Right forelimb (tissue), 1 donor: ENCODE measurements at regions not wholly inside any gene's neighbourhood (a gene's known extent, or its start where the extent isn't known, plus 50 kb on each side); places are given as distances from the start of the nearest gene placed in this dataset.
A peak's percentile ranks its signal among the peaks of the same experiment; 100 is the strongest.

Source experiments
- DNase-seq: peaks from one replicate; pipeline ENCODE4 v3.0.0-alpha.2; 2018

DNA sequence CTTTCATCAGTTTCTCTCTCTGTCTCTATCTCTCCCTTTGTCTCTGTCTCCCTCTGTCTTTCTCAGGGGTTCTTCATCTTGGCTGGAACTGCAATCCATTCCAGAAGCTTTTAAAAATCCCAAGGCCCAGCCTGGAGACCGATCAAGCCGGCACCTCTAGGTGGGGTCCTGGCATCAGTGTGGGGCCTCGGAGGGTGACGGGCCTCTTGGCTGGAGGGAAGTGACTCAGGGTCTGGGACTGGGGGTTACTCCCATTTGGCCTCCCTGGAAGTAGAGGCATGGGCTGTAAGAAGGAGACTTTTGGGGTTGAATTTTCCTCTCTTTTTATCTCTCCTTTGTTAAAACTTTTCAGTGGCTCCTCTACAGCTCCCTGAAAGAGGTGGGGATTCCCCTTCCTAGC is 52.8 kb upstream of the OTOF start:
- peak; percentile 36 for DNase-seq

DNA sequence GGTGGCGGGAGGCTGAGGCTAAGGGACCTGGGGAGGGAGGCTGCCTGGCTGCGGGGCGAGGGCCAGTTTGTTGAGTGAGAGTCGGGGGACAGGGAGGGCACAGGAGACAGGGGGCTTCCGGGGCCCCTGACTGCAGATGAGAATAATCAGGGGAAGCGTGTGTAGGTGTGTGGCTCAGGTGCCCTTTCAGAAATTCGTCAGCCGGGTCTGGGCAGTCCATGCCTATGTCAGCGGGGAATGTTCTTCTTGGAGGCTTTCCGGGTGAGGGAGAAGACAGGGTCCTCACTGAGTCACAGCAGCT is 52.3 kb upstream of the OTOF start:
- no peak for DNase-seq

DNA sequence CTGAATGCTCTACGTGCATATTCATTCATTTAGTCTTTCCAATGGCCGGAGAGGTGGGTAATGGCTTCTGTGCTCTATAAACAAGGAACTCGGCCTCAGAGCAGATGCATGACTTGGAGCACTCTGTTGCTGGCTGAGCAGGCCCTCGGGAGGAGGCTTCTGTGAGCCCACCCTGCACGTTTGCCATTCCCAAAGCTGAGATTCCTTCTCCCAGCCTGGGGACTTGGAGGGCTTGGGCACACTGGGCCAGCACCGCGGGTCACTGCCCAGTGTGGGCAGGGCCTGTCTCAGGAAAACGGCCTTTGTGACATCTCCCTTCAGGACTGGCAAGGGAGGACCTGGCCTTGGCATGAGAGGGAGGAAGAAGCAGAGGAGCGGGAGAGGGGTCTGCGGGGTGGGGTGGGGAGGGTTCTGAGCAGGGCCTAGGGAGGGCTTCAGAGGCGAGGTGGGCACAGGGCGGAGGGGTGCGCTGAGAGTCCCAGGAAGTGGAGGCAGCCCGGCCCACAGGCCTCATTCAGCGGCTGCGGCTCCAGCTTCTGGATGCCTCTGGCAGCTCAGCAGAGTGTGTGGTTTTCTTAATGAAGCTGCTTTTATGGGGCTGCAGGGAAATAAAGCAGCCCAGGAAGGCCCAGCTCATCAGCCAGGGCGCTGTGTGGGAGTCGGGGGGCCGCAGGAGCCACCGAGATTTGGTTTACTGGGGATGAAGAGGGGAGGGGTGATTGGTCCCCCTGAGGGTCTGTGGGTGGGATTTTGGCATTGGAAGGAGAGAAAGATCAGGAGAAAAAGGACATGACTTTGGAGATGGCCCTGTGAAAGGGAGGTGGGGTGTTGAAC is 51.7 kb upstream of the OTOF start:
- peak; percentile 47 for DNase-seq

DNA sequence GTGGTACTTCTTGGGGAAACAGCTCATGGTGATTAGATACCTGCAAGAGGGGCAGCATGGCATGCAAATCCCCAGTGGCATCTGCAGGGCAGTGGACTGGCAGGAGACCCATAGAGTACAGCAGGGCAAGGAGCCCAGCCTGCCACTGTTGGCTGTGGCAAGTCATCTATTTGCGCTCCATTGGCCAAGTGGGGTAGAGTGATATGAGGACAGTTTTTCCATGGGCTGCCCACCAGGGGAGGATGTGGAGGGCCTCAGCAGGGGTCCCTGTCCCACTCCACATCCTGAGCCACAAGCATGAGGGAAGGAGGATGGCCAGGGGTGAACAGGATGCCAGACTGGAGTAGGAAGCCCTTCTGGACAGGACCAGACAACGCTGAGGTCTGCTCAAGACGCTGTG is 50.9 kb upstream of the OTOF start:
- peak; percentile 24 for DNase-seq

DNA sequence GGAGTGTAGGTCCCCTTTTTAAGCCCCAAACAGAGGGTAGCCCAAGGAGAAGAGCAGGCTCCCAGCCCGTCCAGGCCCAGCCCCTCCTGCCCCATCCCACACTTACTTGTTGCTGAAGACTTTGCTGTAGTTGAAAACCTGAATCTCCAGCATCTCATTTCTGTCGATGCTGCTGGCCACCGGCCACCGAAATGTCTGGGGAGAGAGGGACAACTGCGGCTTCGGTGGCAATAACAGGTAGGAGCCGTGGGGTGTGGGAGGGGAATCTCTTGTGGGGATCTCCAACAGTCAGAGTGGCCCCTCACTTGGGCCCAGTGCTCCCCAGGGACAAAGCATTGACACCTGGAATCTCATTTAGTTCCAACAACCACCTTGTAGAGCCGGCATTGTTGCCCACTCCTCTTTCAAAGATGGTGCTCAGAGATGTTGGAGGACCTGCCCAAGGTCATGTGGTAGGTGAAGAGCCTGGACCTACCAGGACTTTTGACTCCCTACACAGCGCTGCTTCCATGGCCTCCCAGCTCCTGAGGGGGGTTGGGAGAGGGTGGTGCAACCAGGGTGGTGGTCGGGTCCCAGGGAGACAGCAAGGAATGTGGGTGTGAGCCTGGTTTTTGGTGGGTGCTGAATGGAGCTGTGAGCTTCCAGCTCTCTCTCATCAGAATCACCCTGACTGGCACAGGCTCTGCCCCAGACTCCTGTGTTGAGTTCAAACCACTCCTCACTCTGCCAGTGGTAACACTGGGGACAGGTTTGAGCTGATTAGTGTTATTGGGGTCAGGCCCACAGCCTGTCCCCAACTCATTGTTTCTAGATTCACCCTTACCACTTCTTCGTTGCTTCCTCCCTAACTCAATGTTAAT is 50.0 kb upstream of the OTOF start:
- peak; percentile 36 for DNase-seq
